GM19324 (cell line): ENCODE measurements at regions not wholly inside any gene's neighbourhood (a gene's known extent, or its start where the extent isn't known, plus 50 kb on each side); places are given as distances from the start of the nearest gene placed in this dataset.
"Not testable (repeated sequence)": the region's sequence is repeated elsewhere in the genome, so short reads cannot be mapped to it uniquely, and the experiment has no call there.

ENCODE experiments used
- ATAC-seq: cut with Tn5 transposase; IDR thresholded peaks from one replicate; pipeline ENCODE4 v1.9.1; 2021; ENCODE audit warnings: mild to moderate bottlenecking, moderate library complexity; ENCODE audit not compliant: unreplicated experiment, low FRiP score

GRCh38 chr3:67145738-67146137 is 147.6 kb downstream of the KBTBD8 start:
- no peak for ATAC-seq

- ATAC-seq = no peak
Observed at GRCh38 chr3:67154429-67154828, 156.3 kb downstream of the KBTBD8 start.

GRCh38 chr3:67167481-67167880 is 169.4 kb downstream of the KBTBD8 start:
- no peak for ATAC-seq

- ATAC-seq = no peak
Observed at GRCh38 chr3:67171841-67172240, 173.7 kb downstream of the KBTBD8 start.

- ATAC-seq = not testable (repeated sequence)
Observed at GRCh38 chr3:67173130-67173529, 175.0 kb downstream of the KBTBD8 start.

- ATAC-seq = no peak
Observed at GRCh38 chr3:67176396-67176795, 178.3 kb downstream of the KBTBD8 start.

GRCh38 chr3:67192466-67192865 is 194.4 kb downstream of the KBTBD8 start:
- no peak for ATAC-seq

GRCh38 chr3:67196677-67197076 is 198.6 kb downstream of the KBTBD8 start:
- ATAC-seq = no peak

GRCh38 chr3:67198374-67198773 is 200.3 kb downstream of the KBTBD8 start:
- ATAC-seq = no peak

GRCh38 chr3:67200618-67201017 is 202.5 kb downstream of the KBTBD8 start:
- no peak for ATAC-seq

GRCh38 chr3:67201026-67201425 is 202.9 kb downstream of the KBTBD8 start:
- no peak for ATAC-seq

- ATAC-seq = no peak
Observed at GRCh38 chr3:67202053-67202452, 203.9 kb downstream of the KBTBD8 start.

- no peak for ATAC-seq
Observed at GRCh38 chr3:67204951-67205350, 206.8 kb downstream of the KBTBD8 start.

GRCh38 chr3:67215690-67216089 is 217.6 kb downstream of the KBTBD8 start:
- ATAC-seq = no peak

GRCh38 chr3:67227030-67227429 is 228.9 kb downstream of the KBTBD8 start:
- ATAC-seq = no peak

GRCh38 chr3:67228136-67228535 is 230.0 kb downstream of the KBTBD8 start:
- no peak for ATAC-seq

- ATAC-seq = no peak
Observed at GRCh38 chr3:67232642-67233041, 234.5 kb downstream of the KBTBD8 start.

GRCh38 chr3:67239353-67239752 is 241.2 kb downstream of the KBTBD8 start:
- no peak for ATAC-seq

- no peak for ATAC-seq
Observed at GRCh38 chr3:67241084-67241483, 243.0 kb downstream of the KBTBD8 start.

- ATAC-seq = no peak
Observed at GRCh38 chr3:67244130-67244529, 246.0 kb downstream of the KBTBD8 start.

GRCh38 chr3:67245545-67245944 is 247.4 kb downstream of the KBTBD8 start:
- no peak for ATAC-seq

- no peak for ATAC-seq
Observed at GRCh38 chr3:67248726-67249125, 250.6 kb downstream of the KBTBD8 start.

- not testable (repeated sequence) for ATAC-seq
Observed at GRCh38 chr3:67252906-67253305, 254.8 kb downstream of the KBTBD8 start.
